Muscle of back (tissue), 3 donors: ENCODE measurements at regions not wholly inside any gene's neighbourhood (a gene's known extent, or its start where the extent isn't known, plus 50 kb on each side); places are given as distances from the start of the nearest gene placed in this dataset.
"Not testable (repeated sequence)": the region's sequence is repeated elsewhere in the genome, so short reads cannot be mapped to it uniquely, and the experiment has no call there.

Source experiments
- DNase-seq, 3 donors: peaks; one replicate each; pipeline versions ENCODE4 v3.0.0 to v3.0.0-alpha.2; 2013

- no peak for DNase-seq
These were observed 1844.4 kb upstream of the PCDH10 start for GRCh38 chr4:131304686-131305085.

GRCh38 chr4:131309628-131310027, 1839.5 kb upstream of the PCDH10 start:
- no peak for DNase-seq

GRCh38 chr4:131316086-131316485, 1833.0 kb upstream of the PCDH10 start:
- no peak for DNase-seq

- no peak for DNase-seq
These were observed 1811.2 kb upstream of the PCDH10 start for GRCh38 chr4:131337936-131338335.

- DNase-seq, result no peak
These were observed 1810.0 kb upstream of the PCDH10 start for GRCh38 chr4:131339137-131339536.

- DNase-seq, result no peak
These were observed 1804.3 kb upstream of the PCDH10 start for GRCh38 chr4:131344761-131345160.

GRCh38 chr4:131347816-131348215, 1801.3 kb upstream of the PCDH10 start:
- DNase-seq, result no peak

- no peak for DNase-seq
These were observed 1800.8 kb upstream of the PCDH10 start for GRCh38 chr4:131348263-131348662.

- DNase-seq, result not testable (repeated sequence)
These were observed 1796.7 kb upstream of the PCDH10 start for GRCh38 chr4:131352371-131352770.

- no peak for DNase-seq
These were observed 1782.4 kb upstream of the PCDH10 start for GRCh38 chr4:131366714-131367113.

- no peak for DNase-seq
These were observed 1781.7 kb upstream of the PCDH10 start for GRCh38 chr4:131367441-131367840.

GRCh38 chr4:131370846-131371245, 1778.2 kb upstream of the PCDH10 start:
- no peak for DNase-seq

- no peak for DNase-seq
These were observed 1768.0 kb upstream of the PCDH10 start for GRCh38 chr4:131381055-131381454.

- no peak for DNase-seq
These were observed 1766.3 kb upstream of the PCDH10 start for GRCh38 chr4:131382839-131383238.

GRCh38 chr4:131388277-131388676, 1760.8 kb upstream of the PCDH10 start:
- DNase-seq, result no peak

- no peak for DNase-seq
These were observed 1741.0 kb upstream of the PCDH10 start for GRCh38 chr4:131408102-131408501.

GRCh38 chr4:131411393-131411792, 1737.7 kb upstream of the PCDH10 start:
- no peak for DNase-seq

- DNase-seq, result no peak
These were observed 1729.9 kb upstream of the PCDH10 start for GRCh38 chr4:131419147-131419546.

GRCh38 chr4:131426023-131426758, 1722.9 kb upstream of the PCDH10 start:
- DNase-seq, result no peak

GRCh38 chr4:131427000-131427399, 1722.1 kb upstream of the PCDH10 start:
- no peak for DNase-seq

- DNase-seq, result no peak
These were observed 1718.8 kb upstream of the PCDH10 start for GRCh38 chr4:131430302-131430701.

- DNase-seq, result no peak
These were observed 1707.9 kb upstream of the PCDH10 start for GRCh38 chr4:131441004-131441688.

- no peak for DNase-seq
These were observed 1701.2 kb upstream of the PCDH10 start for GRCh38 chr4:131447883-131448282.
